ENCODE measurements at regions not wholly inside any gene's neighbourhood (a gene's known extent, or its start where the extent isn't known, plus 50 kb on each side); places are given as distances from the start of the nearest gene placed in this dataset.

DNA sequence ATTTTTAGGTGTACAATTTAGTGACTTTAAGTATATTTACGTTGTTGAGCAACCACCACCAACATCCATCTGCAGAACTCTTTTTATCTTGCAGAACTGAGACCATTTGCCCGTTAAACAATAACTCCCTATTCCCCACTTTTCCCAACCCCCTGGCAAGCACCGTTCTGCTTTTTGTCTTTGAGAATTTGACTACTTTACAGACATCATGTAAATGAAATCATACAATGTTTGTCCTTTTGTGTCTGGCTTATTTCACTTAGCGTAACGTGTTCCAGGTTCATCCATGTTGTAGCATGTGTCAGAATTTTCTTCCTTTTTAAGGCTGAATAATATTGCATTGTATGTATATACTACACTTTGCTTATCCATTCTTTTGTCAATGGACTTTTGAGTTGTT, 201.5 kb downstream of the DACT1 start:
- Histone ChIP-seq H3K27me3 (ENCODE audit: control insufficient read depth, low read length) (no peaks in the 10 kb centered on the region), H3K36me3 (ENCODE audit: control insufficient read depth, low read length) (no peaks in the 10 kb centered on the region), H3K79me2 (ENCODE audit: control insufficient read depth, low read length) (no peaks in the 10 kb centered on the region), H3K4me1 (ENCODE audit: control insufficient read depth, low read length) (no peaks in the 10 kb centered on the region), H3F3A (ENCODE audit: control insufficient read depth, insufficient read depth) (no peaks in the 10 kb centered on the region), H3K27ac (ENCODE audit: low read depth, low read length) (no peak overlapping the region), H3K9me3 (ENCODE audit: control insufficient read depth, insufficient read depth, low read length) (no peaks in the 10 kb centered on the region), H3K9me2 (replicated peaks; ENCODE audit: control insufficient read depth, low read length) (no peaks in the 10 kb centered on the region), H3K4me2 (ENCODE audit: low read length) (no peak overlapping the region), H4K20me1 (ENCODE audit: control insufficient read depth, insufficient read depth, low read depth, low read length) (no peaks in the 10 kb centered on the region), H3K4me3 (ENCODE audit: low read length) (no peak overlapping the region)
- TF ChIP-seq EZH2phosphoT487 (IDR thresholded peaks at IDR 0.05; ENCODE audit: borderline replicate concordance, low read length): no peak

DNA sequence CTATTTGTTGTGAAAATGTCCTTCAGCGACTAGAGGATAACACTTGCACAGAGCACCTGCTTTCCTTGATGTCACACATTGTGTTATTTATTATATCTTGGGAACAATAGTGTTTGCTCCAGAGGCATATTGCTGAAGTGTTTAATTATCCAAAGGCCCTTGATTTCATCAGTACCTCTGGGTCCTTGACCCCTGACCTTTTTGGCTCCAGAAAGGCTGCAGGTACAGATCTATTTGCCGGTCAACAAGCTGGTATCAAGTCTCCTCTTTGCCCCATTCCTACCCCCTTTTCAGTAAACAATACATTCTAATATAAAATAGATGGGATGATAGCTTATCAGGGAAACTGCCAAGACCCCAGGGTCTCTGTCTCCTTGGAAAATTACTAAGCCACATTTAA, 206.8 kb downstream of the DACT1 start:
- no peaks in the 10 kb centered on the region for H3K79me2 ChIP-seq (ENCODE audit: control insufficient read depth, low read length)
- H3K4me2 ChIP-seq (ENCODE audit: low read length): no peak overlapping the region
- no peak for TF ChIP-seq EZH2phosphoT487 (IDR thresholded peaks at IDR 0.05; ENCODE audit: borderline replicate concordance, low read length)
- TF ChIP-seq, protein P1, sequence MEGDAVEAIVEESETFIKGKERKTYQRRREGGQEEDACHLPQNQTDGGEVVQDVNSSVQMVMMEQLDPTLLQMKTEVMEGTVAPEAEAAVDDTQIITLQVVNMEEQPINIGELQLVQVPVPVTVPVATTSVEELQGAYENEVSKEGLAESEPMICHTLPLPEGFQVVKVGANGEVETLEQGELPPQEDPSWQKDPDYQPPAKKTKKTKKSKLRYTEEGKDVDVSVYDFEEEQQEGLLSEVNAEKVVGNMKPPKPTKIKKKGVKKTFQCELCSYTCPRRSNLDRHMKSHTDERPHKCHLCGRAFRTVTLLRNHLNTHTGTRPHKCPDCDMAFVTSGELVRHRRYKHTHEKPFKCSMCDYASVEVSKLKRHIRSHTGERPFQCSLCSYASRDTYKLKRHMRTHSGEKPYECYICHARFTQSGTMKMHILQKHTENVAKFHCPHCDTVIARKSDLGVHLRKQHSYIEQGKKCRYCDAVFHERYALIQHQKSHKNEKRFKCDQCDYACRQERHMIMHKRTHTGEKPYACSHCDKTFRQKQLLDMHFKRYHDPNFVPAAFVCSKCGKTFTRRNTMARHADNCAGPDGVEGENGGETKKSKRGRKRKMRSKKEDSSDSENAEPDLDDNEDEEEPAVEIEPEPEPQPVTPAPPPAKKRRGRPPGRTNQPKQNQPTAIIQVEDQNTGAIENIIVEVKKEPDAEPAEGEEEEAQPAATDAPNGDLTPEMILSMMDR (IDR thresholded peaks at IDR 0.05; ENCODE audit: low read depth, low read length, poor library complexity, severe bottlenecking): no peak
- no peak overlapping the region for H3K27ac ChIP-seq (ENCODE audit: low read depth, low read length)
- no peaks in the 10 kb centered on the region for H3K9me3 ChIP-seq (ENCODE audit: control insufficient read depth, insufficient read depth, low read length)
- no peaks in the 10 kb centered on the region for H4K20me1 ChIP-seq (ENCODE audit: control insufficient read depth, insufficient read depth, low read depth, low read length)
- no peak overlapping the region for H3K4me3 ChIP-seq (ENCODE audit: low read length)
- H3F3A ChIP-seq (ENCODE audit: control insufficient read depth, insufficient read depth): no peaks in the 10 kb centered on the region
- no peaks in the 10 kb centered on the region for H3K27me3 ChIP-seq (ENCODE audit: control insufficient read depth, low read length)
- no peaks in the 10 kb centered on the region for H3K36me3 ChIP-seq (ENCODE audit: control insufficient read depth, low read length)
- no peaks in the 10 kb centered on the region for H3K4me1 ChIP-seq (ENCODE audit: control insufficient read depth, low read length)
- no peaks in the 10 kb centered on the region for H3K9me2 ChIP-seq (replicated peaks; ENCODE audit: control insufficient read depth, low read length)

DNA sequence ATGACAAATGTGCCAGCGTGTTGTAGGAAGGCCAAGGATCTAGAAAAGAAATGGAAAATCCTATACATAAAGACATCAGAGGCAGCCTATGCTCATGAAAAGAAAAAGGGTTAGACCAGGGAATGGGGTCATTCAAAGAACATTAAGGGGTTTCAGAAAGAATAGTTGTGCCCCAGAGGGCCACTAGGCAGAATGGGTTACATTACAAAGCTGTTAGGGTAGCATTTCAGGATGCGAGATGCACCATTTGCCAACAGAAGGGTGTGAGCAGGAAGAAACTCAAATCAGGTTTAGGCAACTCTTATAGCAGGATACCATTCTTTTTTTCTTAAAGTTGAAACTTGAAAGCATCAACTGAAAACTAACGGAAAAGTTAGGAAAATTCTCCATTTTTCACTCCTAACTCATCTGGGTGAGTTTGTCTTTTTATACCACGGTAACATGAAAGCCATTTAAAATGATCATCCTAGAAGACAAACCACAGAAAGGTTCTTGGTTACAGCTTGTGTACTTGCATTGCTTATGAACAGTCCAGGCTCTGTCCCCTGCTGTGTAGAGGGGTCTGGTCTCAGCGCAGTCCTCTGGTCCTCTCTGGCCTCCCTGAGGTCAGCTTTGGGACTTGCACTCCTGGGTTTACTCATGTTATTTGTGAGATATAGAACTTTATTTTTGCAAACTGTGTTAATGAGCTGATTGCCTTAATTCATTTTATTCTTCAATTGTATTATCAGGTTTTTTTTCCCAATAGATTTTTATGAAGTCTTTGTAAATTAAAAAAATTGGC, 209.1 kb downstream of the DACT1 start:
- no peaks in the 10 kb centered on the region for H3K36me3 ChIP-seq (ENCODE audit: control insufficient read depth, low read length)
- no peak overlapping the region for H3K4me3 ChIP-seq (ENCODE audit: low read length)
- H4K20me1 ChIP-seq (ENCODE audit: control insufficient read depth, insufficient read depth, low read depth, low read length): no peaks in the 10 kb centered on the region
- no peaks in the 10 kb centered on the region for H3K9me2 ChIP-seq (replicated peaks; ENCODE audit: control insufficient read depth, low read length)
- TF ChIP-seq, protein P1 (IDR thresholded peaks at IDR 0.05; ENCODE audit: low read depth, low read length, poor library complexity, severe bottlenecking): no peak
- TF ChIP-seq EZH2phosphoT487 (IDR thresholded peaks at IDR 0.05; ENCODE audit: borderline replicate concordance, low read length): no peak
- no peak overlapping the region for H3K27ac ChIP-seq (ENCODE audit: low read depth, low read length)
- no peaks in the 10 kb centered on the region for H3K9me3 ChIP-seq (ENCODE audit: control insufficient read depth, insufficient read depth, low read length)
- H3F3A ChIP-seq (ENCODE audit: control insufficient read depth, insufficient read depth): no peaks in the 10 kb centered on the region
- H3K4me2 ChIP-seq (ENCODE audit: low read length): no peak overlapping the region
- no peaks in the 10 kb centered on the region for H3K79me2 ChIP-seq (ENCODE audit: control insufficient read depth, low read length)
- no peaks in the 10 kb centered on the region for H3K4me1 ChIP-seq (ENCODE audit: control insufficient read depth, low read length)
- no peaks in the 10 kb centered on the region for H3K27me3 ChIP-seq (ENCODE audit: control insufficient read depth, low read length)

DNA sequence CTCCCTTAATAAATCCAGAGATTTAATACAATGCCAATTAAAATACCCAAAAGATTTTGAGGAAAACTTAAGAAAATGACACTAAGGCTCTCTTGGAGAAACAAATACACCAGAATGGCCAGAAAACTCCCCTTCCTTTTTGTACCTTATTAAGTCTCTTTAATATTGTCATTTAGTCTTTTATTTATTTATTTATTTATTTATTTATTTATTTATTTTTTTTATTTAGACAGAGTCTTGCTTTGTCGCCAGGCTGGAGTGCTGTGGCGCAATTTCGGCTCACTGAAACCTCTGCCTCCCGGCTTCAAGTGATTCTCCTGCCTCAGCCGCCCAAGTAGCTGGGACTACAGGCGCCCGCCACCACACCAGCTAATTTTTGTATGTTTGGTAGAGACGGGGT, 210.6 kb downstream of the DACT1 start:
- no peaks in the 10 kb centered on the region for H3K36me3 ChIP-seq (ENCODE audit: control insufficient read depth, low read length)
- H3K79me2 ChIP-seq (ENCODE audit: control insufficient read depth, low read length): no peaks in the 10 kb centered on the region
- no peaks in the 10 kb centered on the region for H4K20me1 ChIP-seq (ENCODE audit: control insufficient read depth, insufficient read depth, low read depth, low read length)
- no peaks in the 10 kb centered on the region for H3K9me2 ChIP-seq (replicated peaks; ENCODE audit: control insufficient read depth, low read length)
- no peak for TF ChIP-seq EZH2phosphoT487 (IDR thresholded peaks at IDR 0.05; ENCODE audit: borderline replicate concordance, low read length)
- TF ChIP-seq, protein P1 (IDR thresholded peaks at IDR 0.05; ENCODE audit: low read depth, low read length, poor library complexity, severe bottlenecking): no peak
- H3K4me1 ChIP-seq (ENCODE audit: control insufficient read depth, low read length): no peaks in the 10 kb centered on the region
- H3K27me3 ChIP-seq (ENCODE audit: control insufficient read depth, low read length): no peaks in the 10 kb centered on the region
- no peak overlapping the region for H3K4me2 ChIP-seq (ENCODE audit: low read length)
- H3K9me3 ChIP-seq (ENCODE audit: control insufficient read depth, insufficient read depth, low read length): no peaks in the 10 kb centered on the region
- no peak overlapping the region for H3K27ac ChIP-seq (ENCODE audit: low read depth, low read length)
- H3K4me3 ChIP-seq (ENCODE audit: low read length): no peak overlapping the region
- H3F3A ChIP-seq (ENCODE audit: control insufficient read depth, insufficient read depth): no peaks in the 10 kb centered on the region

All from DOHH2 (cell line).